ENCODE measurements at regions not wholly inside any gene's neighbourhood (a gene's known extent, or its start where the extent isn't known, plus 50 kb on each side); places are given as distances from the start of the nearest gene placed in this dataset.

DNA sequence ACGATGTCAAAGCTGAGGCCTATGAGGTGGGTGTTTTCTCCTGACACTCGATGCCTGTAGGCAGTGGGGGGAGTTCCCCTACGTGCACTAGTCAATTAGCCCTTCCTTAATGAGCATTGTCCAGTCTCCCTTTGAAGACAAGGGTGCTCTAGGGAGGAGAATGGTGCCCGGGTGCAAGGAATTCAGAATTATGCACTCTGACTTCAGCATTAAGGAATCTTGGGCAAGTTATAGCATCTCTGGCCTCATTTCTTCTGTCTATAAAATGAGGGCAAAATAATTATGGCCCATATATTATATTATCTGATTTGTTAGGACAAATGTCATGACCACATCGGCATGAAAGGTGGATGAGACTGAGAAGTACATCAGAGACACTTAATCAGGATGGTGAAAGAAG lies 82.1 kb upstream of the SLC7A1 start:
- intact Hi-C loops (cut with micrococcal nuclease): no loop called here

More for the DNA sequence above, 82.1 kb upstream of the SLC7A1 start:
- no peaks in the 10 kb centered on the region for H3K9me3 ChIP-seq (replicated peaks; ENCODE audit: control insufficient read depth, insufficient read depth, low read length)
- DNase-seq (ENCODE audit: low read depth, low spot score) (no peak), FAIRE-seq (no peak)
- no peak overlapping the region for H3K4me3 ChIP-seq (replicated peaks in 1 of 3; ENCODE audit: insufficient read depth in 1 of 3, low read depth in 1 of 3, low read length in 3 of 3)
- no TSS peak for BruUV-seq (replicated peaks)
- no peaks in the 10 kb centered on the region for H3K79me2 ChIP-seq (ENCODE audit: control insufficient read depth, insufficient read depth, low read length)
- ChIA-PET POLR2A (no interaction called here), CTCF (interaction anchor here (2.0 kb wide), 1 partner anchor 169 kb away, joined by 4 read pairs; no protein-coding TSS in a partner anchor)
- dilution Hi-C loops (cut with MboI; ENCODE audit: extremely low pct_ligation_motif_present, low sequenced_read_pairs): no loop called here
- H4K20me1 ChIP-seq (replicated peaks; ENCODE audit: control insufficient read depth, extremely low read depth, insufficient read depth, low read length): no peaks in the 10 kb centered on the region
- no peak overlapping the region for H3K27ac ChIP-seq (ENCODE audit: insufficient read depth, low read depth, low read length)
- no peak overlapping the region for H3K9ac ChIP-seq (replicated peaks; ENCODE audit: extremely low read depth, insufficient read depth, low read length)
- H2AFZ ChIP-seq (ENCODE audit: low read depth, low read length): no peak overlapping the region
- H3K36me3 ChIP-seq (ENCODE audit: control insufficient read depth in 2 of 2, extremely low read depth in 1 of 2, insufficient read depth in 2 of 2, low read length in 2 of 2): no peaks in the 10 kb centered on the region
- no peaks in the 10 kb centered on the region for H3K4me1 ChIP-seq (ENCODE audit: control insufficient read depth, extremely low read depth, insufficient read depth, low read length)
- peaks cover 2 to 7% of the 10 kb centered on the region in 2 experiments for H3K27me3 ChIP-seq (ENCODE audit: control insufficient read depth in 2 of 2, insufficient read depth in 2 of 2, low read length in 2 of 2)
- no peak for TF ChIP-seq EZH2 (IDR thresholded peaks at IDR 0.05; ENCODE audit: borderline replicate concordance, low read depth, low read length, severe bottlenecking)
- TF ChIP-seq GATA2 (IDR thresholded peaks at IDR 0.05; ENCODE audit: insufficient read depth, insufficient read length, low read depth, low read length): no peak
- TF ChIP-seq POLR2A (IDR thresholded peaks at IDR 0.05; ENCODE audit: low read depth, low read length): no peak
- TF ChIP-seq, protein P1, sequence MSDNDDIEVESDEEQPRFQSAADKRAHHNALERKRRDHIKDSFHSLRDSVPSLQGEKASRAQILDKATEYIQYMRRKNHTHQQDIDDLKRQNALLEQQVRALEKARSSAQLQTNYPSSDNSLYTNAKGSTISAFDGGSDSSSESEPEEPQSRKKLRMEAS (IDR thresholded peaks at IDR 0.05; ENCODE audit: insufficient read depth, insufficient read length): no peak
- TF ChIP-seq, protein P2, sequence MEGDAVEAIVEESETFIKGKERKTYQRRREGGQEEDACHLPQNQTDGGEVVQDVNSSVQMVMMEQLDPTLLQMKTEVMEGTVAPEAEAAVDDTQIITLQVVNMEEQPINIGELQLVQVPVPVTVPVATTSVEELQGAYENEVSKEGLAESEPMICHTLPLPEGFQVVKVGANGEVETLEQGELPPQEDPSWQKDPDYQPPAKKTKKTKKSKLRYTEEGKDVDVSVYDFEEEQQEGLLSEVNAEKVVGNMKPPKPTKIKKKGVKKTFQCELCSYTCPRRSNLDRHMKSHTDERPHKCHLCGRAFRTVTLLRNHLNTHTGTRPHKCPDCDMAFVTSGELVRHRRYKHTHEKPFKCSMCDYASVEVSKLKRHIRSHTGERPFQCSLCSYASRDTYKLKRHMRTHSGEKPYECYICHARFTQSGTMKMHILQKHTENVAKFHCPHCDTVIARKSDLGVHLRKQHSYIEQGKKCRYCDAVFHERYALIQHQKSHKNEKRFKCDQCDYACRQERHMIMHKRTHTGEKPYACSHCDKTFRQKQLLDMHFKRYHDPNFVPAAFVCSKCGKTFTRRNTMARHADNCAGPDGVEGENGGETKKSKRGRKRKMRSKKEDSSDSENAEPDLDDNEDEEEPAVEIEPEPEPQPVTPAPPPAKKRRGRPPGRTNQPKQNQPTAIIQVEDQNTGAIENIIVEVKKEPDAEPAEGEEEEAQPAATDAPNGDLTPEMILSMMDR (IDR thresholded peaks at IDR 0.05; ENCODE audit: extremely low read depth in 1 of 2, insufficient read depth in 1 of 2, low read depth in 1 of 2, low read length in 2 of 2): no peak
- no peak for TF ChIP-seq MYC (IDR thresholded peaks at IDR 0.05; ENCODE audit: low read depth, low read length)
- TF ChIP-seq POLR2AphosphoS5 (IDR thresholded peaks at IDR 0.05; ENCODE audit: insufficient read depth, low read depth, low read length): no peak
- TF ChIP-seq FOS (IDR thresholded peaks at IDR 0.05; ENCODE audit: borderline replicate concordance, insufficient read depth, low read length): no peak
- no peak for TF ChIP-seq JUN (IDR thresholded peaks at IDR 0.05; ENCODE audit: borderline replicate concordance, insufficient read depth, insufficient read length, low read depth)
- no peak overlapping the region for H3K4me2 ChIP-seq (ENCODE audit: insufficient read depth, low read length)
- H3K9me1 ChIP-seq (replicated peaks; ENCODE audit: control insufficient read depth, extremely low read depth, insufficient read depth, low read length): no peaks in the 10 kb centered on the region
